Neutrophil (primary cell): ENCODE measurements at regions not wholly inside any gene's neighbourhood (a gene's known extent, or its start where the extent isn't known, plus 50 kb on each side); places are given as distances from the start of the nearest gene placed in this dataset.

Experiments used
- H3K27ac ChIP-seq: fragments of 200-600 bp; sonication (generic); 2 replicates; pipeline ENCODE4 v1.5.1; 2016; ENCODE audit warnings: mild to moderate bottlenecking, moderate library complexity
- H3K27me3 ChIP-seq: fragments of 200-600 bp; sonication (generic); 2 replicates; pipeline ENCODE4 v1.6.0; 2016; ENCODE audit warnings: mild to moderate bottlenecking
- H3K36me3 ChIP-seq: fragments of 200-600 bp; sonication (generic); 2 replicates; pipeline ENCODE4 v1.5.1; 2017
- H3K4me1 ChIP-seq, 2 experiments: fragments of 200-600 bp in 1 of 2; sonication (generic) in 1 of 2; 1 replicate in 1 of 2; 2 replicates in 1 of 2; pipeline versions ENCODE4 v1.5.1 to v1.6.1; 2013 to 2016; ENCODE audit warnings: low read depth in 1 of 2, low read length in 1 of 2, mild to moderate bottlenecking in 1 of 2, moderate library complexity in 1 of 2; ENCODE audit not compliant: control insufficient read depth in 1 of 2, insufficient read depth in 1 of 2
- H3K4me3 ChIP-seq, 2 experiments: fragments of 200-600 bp in 1 of 2; sonication (generic) in 1 of 2; 1 replicate in 1 of 2; 2 replicates in 1 of 2; pipeline ENCODE4 v1.5.1; 2013 to 2016; ENCODE audit warnings: low read depth in 1 of 2, low read length in 1 of 2, mild to moderate bottlenecking in 1 of 2, moderate library complexity in 1 of 2
- H3K9me3 ChIP-seq: fragments of 200-600 bp; sonication (generic); 2 replicates; pipeline ENCODE4 v1.5.1; 2016
- TF ChIP-seq, protein P1 (sequence below): fragments of 200-600 bp; sonication (generic); IDR thresholded peaks from 2 replicates; pipeline ENCODE4 v1.5.1; 2016; ENCODE audit warnings: antibody characterized with exemption

GRCh38 chr10:70966646-70967553 is 78.5 kb upstream of the PCBD1 start:
- peaks cover 11% of the 10 kb centered on the region for H3K27me3 ChIP-seq
- H3K4me3 ChIP-seq, result no peak overlapping the region
- H3K9me3 ChIP-seq, result no peaks in the 10 kb centered on the region
- no peaks in the 10 kb centered on the region for H3K36me3 ChIP-seq
- H3K4me1 ChIP-seq, result no peaks in the 10 kb centered on the region
- TF ChIP-seq, protein P1, sequence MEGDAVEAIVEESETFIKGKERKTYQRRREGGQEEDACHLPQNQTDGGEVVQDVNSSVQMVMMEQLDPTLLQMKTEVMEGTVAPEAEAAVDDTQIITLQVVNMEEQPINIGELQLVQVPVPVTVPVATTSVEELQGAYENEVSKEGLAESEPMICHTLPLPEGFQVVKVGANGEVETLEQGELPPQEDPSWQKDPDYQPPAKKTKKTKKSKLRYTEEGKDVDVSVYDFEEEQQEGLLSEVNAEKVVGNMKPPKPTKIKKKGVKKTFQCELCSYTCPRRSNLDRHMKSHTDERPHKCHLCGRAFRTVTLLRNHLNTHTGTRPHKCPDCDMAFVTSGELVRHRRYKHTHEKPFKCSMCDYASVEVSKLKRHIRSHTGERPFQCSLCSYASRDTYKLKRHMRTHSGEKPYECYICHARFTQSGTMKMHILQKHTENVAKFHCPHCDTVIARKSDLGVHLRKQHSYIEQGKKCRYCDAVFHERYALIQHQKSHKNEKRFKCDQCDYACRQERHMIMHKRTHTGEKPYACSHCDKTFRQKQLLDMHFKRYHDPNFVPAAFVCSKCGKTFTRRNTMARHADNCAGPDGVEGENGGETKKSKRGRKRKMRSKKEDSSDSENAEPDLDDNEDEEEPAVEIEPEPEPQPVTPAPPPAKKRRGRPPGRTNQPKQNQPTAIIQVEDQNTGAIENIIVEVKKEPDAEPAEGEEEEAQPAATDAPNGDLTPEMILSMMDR, result no peak
- no peak overlapping the region for H3K27ac ChIP-seq

DNA sequence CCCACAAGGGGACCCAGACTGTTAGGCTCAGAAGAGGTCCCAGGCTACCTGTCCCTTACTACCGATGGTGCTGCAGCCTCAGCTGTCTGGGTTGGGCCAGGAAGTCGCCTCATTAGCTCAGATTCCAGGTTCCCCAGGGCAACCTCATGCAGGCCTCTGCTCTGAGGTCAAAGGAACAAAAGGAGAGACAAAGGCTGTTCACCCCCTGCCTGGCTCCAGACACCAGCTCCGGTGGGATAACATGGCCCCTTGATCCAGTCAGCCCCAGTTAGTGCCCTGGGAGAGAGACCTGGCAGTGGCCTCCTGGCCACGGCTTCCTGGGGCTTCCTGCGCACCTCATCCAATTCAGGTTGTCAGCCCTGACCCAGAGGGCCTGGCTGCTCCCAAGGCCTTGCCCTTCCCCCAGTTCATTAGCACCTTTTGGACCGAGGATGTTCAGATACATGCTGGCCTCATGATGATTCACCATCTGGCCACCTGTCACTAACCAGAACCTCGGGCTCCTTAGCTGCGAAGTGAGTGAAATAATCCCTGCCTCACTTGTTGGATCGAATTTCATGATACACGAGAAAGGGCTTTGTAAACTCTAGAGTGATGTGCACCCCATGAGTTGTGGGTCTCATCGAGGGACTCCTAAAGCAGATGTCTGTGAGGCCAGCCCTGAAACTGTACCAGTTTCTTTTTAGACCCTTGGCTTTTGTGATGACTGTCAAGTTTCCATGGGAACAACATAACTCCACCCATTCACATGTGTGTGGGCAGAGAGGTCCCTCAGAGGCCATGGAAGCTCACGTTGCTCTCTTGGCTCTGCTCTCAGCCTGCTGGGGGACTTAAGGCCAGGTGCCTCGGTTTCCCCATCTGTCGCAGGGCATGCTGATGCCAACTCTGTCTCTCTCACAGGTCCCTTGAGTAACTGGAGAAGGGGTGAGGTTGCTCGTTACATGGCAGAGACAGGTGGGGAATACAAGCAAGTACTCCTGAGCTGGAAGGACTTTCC is 79.5 kb upstream of the PCBD1 start:
- Histone ChIP-seq H3K4me3 (no peak overlapping the region), H3K36me3 (no peaks in the 10 kb centered on the region), H3K27ac (no peak overlapping the region), H3K4me1 (no peaks in the 10 kb centered on the region), H3K9me3 (no peaks in the 10 kb centered on the region), H3K27me3 (peaks cover 17% of the 10 kb centered on the region)
- TF ChIP-seq, protein P1, result no peak

DNA sequence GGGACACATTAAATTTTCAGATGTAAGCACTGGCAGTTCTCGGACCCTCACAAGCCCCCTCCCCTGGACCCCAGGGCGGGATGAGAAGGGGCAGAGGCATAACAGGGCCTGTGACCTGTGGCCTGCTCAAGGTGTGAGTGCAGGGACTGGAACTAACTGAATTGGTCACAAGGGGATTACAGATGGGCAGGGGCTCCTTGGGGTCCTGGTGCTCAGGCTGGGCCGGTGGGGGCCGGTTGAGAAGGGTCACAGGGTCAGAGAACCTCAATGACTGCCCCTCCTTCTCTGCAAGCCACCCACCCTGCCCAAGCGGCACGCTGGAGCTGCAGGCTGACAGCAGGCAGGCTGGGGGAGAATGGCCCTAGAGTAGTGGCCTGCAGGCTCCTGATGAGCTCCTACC is 80.8 kb upstream of the PCBD1 start:
- H3K36me3 ChIP-seq, result no peaks in the 10 kb centered on the region
- H3K9me3 ChIP-seq, result no peaks in the 10 kb centered on the region
- no peaks in the 10 kb centered on the region for H3K4me1 ChIP-seq
- H3K4me3 ChIP-seq, result no peak overlapping the region
- peaks cover 24% of the 10 kb centered on the region for H3K27me3 ChIP-seq
- no peak overlapping the region for H3K27ac ChIP-seq
- TF ChIP-seq, protein P1, result no peak

DNA sequence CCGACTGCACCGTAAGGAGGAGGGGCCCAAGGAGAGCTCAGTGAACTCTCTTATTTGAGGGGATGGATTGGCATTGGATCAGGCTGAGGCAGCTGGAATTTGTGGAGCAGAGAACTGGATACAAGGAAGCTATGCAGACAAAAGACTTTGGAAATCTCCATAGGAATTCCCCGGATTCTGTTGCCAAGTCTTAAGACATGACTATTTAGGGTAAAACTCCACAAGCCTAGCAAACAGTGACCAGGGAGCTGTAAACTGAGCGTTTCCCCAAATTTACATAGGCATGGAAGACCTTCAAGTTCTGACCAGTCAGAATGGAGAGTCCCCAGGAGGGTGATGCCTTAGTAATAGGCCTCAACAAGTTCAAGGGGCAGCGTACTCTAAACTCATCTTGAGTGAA is 82.5 kb upstream of the PCBD1 start:
- Histone ChIP-seq H3K9me3 (no peaks in the 10 kb centered on the region), H3K27ac (no peak overlapping the region), H3K27me3 (peaks cover 25% of the 10 kb centered on the region), H3K4me1 (no peaks in the 10 kb centered on the region), H3K36me3 (no peaks in the 10 kb centered on the region), H3K4me3 (no peak overlapping the region)
- TF ChIP-seq, protein P1, result no peak

- H3K27me3 ChIP-seq, result peaks cover 25% of the 10 kb centered on the region
These were observed 84.9 kb upstream of the PCBD1 start for GRCh38 chr10:70973275-70973674.

More at GRCh38 chr10:70973275-70973674, 84.9 kb upstream of the PCBD1 start:
- Histone ChIP-seq H3K4me3 (no peak overlapping the region), H3K4me1 (no peaks in the 10 kb centered on the region), H3K9me3 (no peaks in the 10 kb centered on the region), H3K36me3 (no peaks in the 10 kb centered on the region), H3K27ac (no peak overlapping the region)
- TF ChIP-seq, protein P1, result no peak
